ENCODE measurements at regions not wholly inside any gene's neighbourhood (a gene's known extent, or its start where the extent isn't known, plus 50 kb on each side); places are given as distances from the start of the nearest gene placed in this dataset.

GRCh38 chr4:176875446-176875930, 82.8 kb upstream of the VEGFC start:
- Histone ChIP-seq H3K27me3 (ENCODE audit: control insufficient read depth in 2 of 2, insufficient read depth in 2 of 2, low read length in 2 of 2) (no peaks in the 10 kb centered on the region), H3K9me3 (replicated peaks; ENCODE audit: control insufficient read depth, insufficient read depth, low read length) (no peaks in the 10 kb centered on the region), H3K9me1 (replicated peaks; ENCODE audit: control insufficient read depth, extremely low read depth, insufficient read depth, low read length) (no peaks in the 10 kb centered on the region), H3K9ac (replicated peaks; ENCODE audit: extremely low read depth, insufficient read depth, low read length) (no peak overlapping the region), H3K4me2 (ENCODE audit: insufficient read depth, low read length) (no peak overlapping the region), H2AFZ (ENCODE audit: low read depth, low read length) (no peak overlapping the region), H3K27ac (ENCODE audit: insufficient read depth, low read depth, low read length) (no peak overlapping the region), H3K79me2 (ENCODE audit: control insufficient read depth, insufficient read depth, low read length) (no peaks in the 10 kb centered on the region), H3K36me3 (ENCODE audit: control insufficient read depth in 2 of 2, extremely low read depth in 1 of 2, insufficient read depth in 2 of 2, low read length in 2 of 2) (no peaks in the 10 kb centered on the region), H4K20me1 (replicated peaks; ENCODE audit: control insufficient read depth, extremely low read depth, insufficient read depth, low read length) (no peaks in the 10 kb centered on the region), H3K4me1 (ENCODE audit: control insufficient read depth, extremely low read depth, insufficient read depth, low read length) (no peaks in the 10 kb centered on the region), H3K4me3 (replicated peaks in 1 of 3; ENCODE audit: insufficient read depth in 1 of 3, low read depth in 1 of 3, low read length in 3 of 3) (no peak overlapping the region)
- dilution Hi-C loops (cut with MboI; ENCODE audit: extremely low pct_ligation_motif_present, low sequenced_read_pairs), result no loop called here
- CTCF ChIA-PET, result interaction anchor here (0.7 to 1.2 kb wide), 2 partner anchors 71 to 172 kb away, joined by 3 to 4 read pairs; no protein-coding TSS in a partner anchor
- POLR2A ChIA-PET, result no interaction called here
- BruUV-seq (replicated peaks), result no TSS peak
- FAIRE-seq (no peak), DNase-seq (ENCODE audit: low read depth, low spot score) (no peak)
- intact Hi-C loops (cut with micrococcal nuclease), result no loop called here
- TF ChIP-seq MAX (IDR thresholded peaks at IDR 0.05; ENCODE audit: insufficient read depth, insufficient read length) (no peak), CTCF (IDR thresholded peaks at IDR 0.05; ENCODE audit: extremely low read depth in 1 of 2, insufficient read depth in 1 of 2, low read depth in 1 of 2, low read length in 2 of 2) (no peak), MYC (IDR thresholded peaks at IDR 0.05; ENCODE audit: low read depth, low read length) (no peak), FOS (IDR thresholded peaks at IDR 0.05; ENCODE audit: borderline replicate concordance, insufficient read depth, low read length) (no peak), EZH2 (IDR thresholded peaks at IDR 0.05; ENCODE audit: borderline replicate concordance, low read depth, low read length, severe bottlenecking) (no peak), GATA2 (IDR thresholded peaks at IDR 0.05; ENCODE audit: insufficient read depth, insufficient read length, low read depth, low read length) (no peak), POLR2AphosphoS5 (IDR thresholded peaks at IDR 0.05; ENCODE audit: insufficient read depth, low read depth, low read length) (no peak), JUN (IDR thresholded peaks at IDR 0.05; ENCODE audit: borderline replicate concordance, insufficient read depth, insufficient read length, low read depth) (no peak)
